ENCODE measurements at regions not wholly inside any gene's neighbourhood (a gene's known extent, or its start where the extent isn't known, plus 50 kb on each side); places are given as distances from the start of the nearest gene placed in this dataset.

DNA sequence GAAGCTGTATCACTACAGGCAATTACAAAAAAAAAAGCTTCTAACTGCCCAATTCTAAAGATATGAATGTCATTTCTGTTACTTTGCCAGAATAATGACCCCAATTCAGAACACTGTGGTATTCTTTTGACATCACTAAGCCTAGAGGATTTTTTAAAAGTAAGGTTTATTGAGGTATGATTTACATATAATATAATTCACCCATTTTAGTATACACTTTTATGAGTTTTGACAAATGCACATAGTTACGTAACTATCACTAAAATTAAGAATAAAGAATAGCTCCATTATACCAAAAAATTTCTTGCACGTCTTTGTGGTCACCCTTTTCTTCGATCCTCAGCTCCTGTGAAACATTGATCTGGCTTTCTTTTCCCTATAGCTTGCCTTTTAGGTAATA is 74.0 kb upstream of the PLSCR5 start:
- H3K4me1 ChIP-seq (ENCODE audit: control insufficient read depth, insufficient read depth, low read length) = no peaks in the 10 kb centered on the region
- no peak overlapping the region for H3K4me3 ChIP-seq (ENCODE audit: insufficient read depth, low read depth, low read length)
- H3K27me3 ChIP-seq (ENCODE audit: control insufficient read depth, insufficient read depth, low read length, poor library complexity, severe bottlenecking) = no peaks in the 10 kb centered on the region
- 97 to 100% methylated on average over 3 of the region's 3 CpGs for WGBS, 2 experiments
- no peaks in the 10 kb centered on the region for H3K36me3 ChIP-seq (ENCODE audit: control insufficient read depth, insufficient read depth, low read length)
- no peaks in the 10 kb centered on the region for H3K9me3 ChIP-seq (ENCODE audit: control insufficient read depth, low read length)
- no peak overlapping the region for H3K27ac ChIP-seq (ENCODE audit: insufficient read depth, low read depth, low read length, poor library complexity, severe bottlenecking)

DNA sequence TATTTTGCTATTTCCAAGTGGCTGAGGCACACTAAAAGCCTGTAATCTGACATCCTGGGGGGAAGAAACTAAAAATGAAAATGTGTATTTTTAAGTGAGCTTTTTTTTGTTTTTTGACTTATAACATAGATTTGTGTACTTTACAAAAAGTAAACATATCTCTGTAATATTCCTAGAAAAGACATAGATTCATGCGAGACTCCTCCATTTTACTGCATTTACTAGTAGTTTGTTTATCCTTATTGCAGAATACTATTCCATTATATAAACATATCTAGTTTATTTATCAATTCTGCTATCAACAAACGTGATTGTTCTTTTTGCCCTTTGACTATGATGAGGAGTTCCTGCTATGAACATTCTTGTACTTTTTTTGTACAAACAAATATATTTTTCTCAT is 67.8 kb upstream of the PLSCR5 start:
- WGBS, 2 experiments = 100% methylated on average over 1 of the region's 2 CpGs; no CpG with 5 or more reads in 1 of the 2 experiments
- no peak overlapping the region for H3K4me3 ChIP-seq (ENCODE audit: insufficient read depth, low read depth, low read length)
- no peak overlapping the region for H3K27ac ChIP-seq (ENCODE audit: insufficient read depth, low read depth, low read length, poor library complexity, severe bottlenecking)
- no peaks in the 10 kb centered on the region for H3K4me1 ChIP-seq (ENCODE audit: control insufficient read depth, insufficient read depth, low read length)
- H3K9me3 ChIP-seq (ENCODE audit: control insufficient read depth, low read length) = no peaks in the 10 kb centered on the region
- no peaks in the 10 kb centered on the region for H3K36me3 ChIP-seq (ENCODE audit: control insufficient read depth, insufficient read depth, low read length)
- H3K27me3 ChIP-seq (ENCODE audit: control insufficient read depth, insufficient read depth, low read length, poor library complexity, severe bottlenecking) = no peaks in the 10 kb centered on the region

DNA sequence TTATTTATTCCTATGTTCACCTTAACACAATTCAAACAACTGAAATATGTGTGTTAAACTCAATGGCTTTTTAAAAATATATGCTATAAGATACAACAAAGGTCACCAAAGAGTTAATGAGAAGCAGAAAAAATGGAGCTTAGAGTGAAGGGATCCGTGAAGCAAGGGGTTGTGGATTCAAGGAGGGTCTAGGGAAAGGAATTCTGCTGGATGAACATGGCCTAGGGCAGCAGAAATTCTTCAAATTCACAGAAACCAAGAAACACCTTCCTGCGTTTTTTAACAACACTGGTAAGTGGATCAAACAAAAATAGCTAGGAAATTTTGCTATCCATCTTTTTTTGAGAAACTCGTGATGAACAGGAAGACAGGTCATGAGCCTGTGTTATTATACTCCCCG is 59.3 kb upstream of the PLSCR5 start:
- Histone ChIP-seq H3K27ac (ENCODE audit: insufficient read depth, low read depth, low read length, poor library complexity, severe bottlenecking) (no peak overlapping the region), H3K4me1 (ENCODE audit: control insufficient read depth, insufficient read depth, low read length) (no peaks in the 10 kb centered on the region), H3K27me3 (ENCODE audit: control insufficient read depth, insufficient read depth, low read length, poor library complexity, severe bottlenecking) (no peaks in the 10 kb centered on the region), H3K4me3 (ENCODE audit: insufficient read depth, low read depth, low read length) (no peak overlapping the region), H3K36me3 (ENCODE audit: control insufficient read depth, insufficient read depth, low read length) (no peaks in the 10 kb centered on the region), H3K9me3 (ENCODE audit: control insufficient read depth, low read length) (no peaks in the 10 kb centered on the region)
- WGBS, 2 experiments = 76 to 77% methylated on average over 4 of the region's 4 CpGs

DNA sequence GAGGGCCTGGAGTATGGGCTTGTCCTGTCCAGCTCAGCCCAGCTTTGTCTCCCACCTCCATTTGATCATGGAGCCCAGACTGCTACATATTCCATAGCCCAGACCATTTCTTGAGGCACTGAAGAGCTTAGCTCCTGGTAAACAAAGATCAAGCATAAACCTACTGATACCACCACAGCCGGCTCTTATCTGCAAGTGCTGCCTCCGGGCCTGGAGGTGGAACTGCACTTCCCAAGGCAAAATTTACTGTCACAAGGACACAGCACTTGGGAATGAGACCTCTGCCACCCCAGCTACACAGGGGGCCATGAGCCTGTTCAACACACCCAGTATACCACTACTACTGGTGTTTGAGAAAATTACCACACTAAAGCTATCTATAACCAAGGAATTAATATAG is 53.7 kb upstream of the PLSCR5 start:
- WGBS, 2 experiments = 90 to 98% methylated on average over 2 of the region's 2 CpGs
- Histone ChIP-seq H3K4me1 (ENCODE audit: control insufficient read depth, insufficient read depth, low read length) (no peaks in the 10 kb centered on the region), H3K27ac (ENCODE audit: insufficient read depth, low read depth, low read length, poor library complexity, severe bottlenecking) (no peak overlapping the region), H3K36me3 (ENCODE audit: control insufficient read depth, insufficient read depth, low read length) (no peaks in the 10 kb centered on the region), H3K27me3 (ENCODE audit: control insufficient read depth, insufficient read depth, low read length, poor library complexity, severe bottlenecking) (no peaks in the 10 kb centered on the region), H3K9me3 (ENCODE audit: control insufficient read depth, low read length) (no peaks in the 10 kb centered on the region), H3K4me3 (ENCODE audit: insufficient read depth, low read depth, low read length) (no peak overlapping the region)

DNA sequence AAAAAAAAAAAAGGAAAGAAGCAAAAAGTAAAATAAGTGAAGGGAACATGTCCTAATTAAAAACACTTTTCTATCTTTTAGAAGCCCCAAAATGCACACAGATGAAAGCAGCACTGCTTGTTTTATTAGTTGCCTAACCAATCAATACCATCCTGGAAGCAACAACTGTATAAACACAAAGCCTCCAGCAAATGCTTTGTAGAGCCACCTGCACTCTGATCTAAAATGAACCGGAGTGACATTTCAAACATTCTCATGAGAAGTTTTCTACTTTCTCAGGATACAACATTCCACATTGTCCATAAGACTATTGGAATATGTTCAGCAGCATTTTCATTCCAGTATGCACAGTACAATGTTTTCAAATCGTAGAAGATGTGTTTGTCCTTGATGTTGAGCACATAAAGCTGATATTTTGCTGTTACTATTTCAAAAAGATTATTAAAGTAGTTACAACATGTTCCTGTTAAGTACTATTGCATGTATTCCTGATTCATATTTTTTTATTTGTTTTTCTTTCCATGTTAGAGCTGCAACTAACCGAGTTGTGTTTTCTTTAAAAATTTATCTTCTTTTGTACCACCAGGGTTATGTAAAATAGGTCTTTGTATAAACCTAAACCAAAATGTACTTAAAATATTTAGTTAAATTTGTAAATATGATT is 50.3 kb upstream of the PLSCR5 start:
- Histone ChIP-seq H3K27ac (ENCODE audit: insufficient read depth, low read depth, low read length, poor library complexity, severe bottlenecking) (no peak overlapping the region), H3K36me3 (ENCODE audit: control insufficient read depth, insufficient read depth, low read length) (no peaks in the 10 kb centered on the region), H3K4me1 (ENCODE audit: control insufficient read depth, insufficient read depth, low read length) (no peaks in the 10 kb centered on the region), H3K9me3 (ENCODE audit: control insufficient read depth, low read length) (no peaks in the 10 kb centered on the region), H3K4me3 (ENCODE audit: insufficient read depth, low read depth, low read length) (no peak overlapping the region), H3K27me3 (ENCODE audit: control insufficient read depth, insufficient read depth, low read length, poor library complexity, severe bottlenecking) (no peaks in the 10 kb centered on the region)
- 88 to 92% methylated on average over 2 of the region's 3 CpGs for WGBS, 2 experiments

Data from ectodermal cell (in vitro differentiated cells).